A549 (cell line): ENCODE measurements at regions not wholly inside any gene's neighbourhood (a gene's known extent, or its start where the extent isn't known, plus 50 kb on each side); places are given as distances from the start of the nearest gene placed in this dataset.

Experiments used
- ATAC-seq, 2 experiments: fragments of 200-7000 bp in 1 of 2; fragments of >200 bp in 1 of 2; cut with Nextera tagmentation in 1 of 2; cut with Tn5 transposase in 1 of 2; 3 replicates each; pipeline versions ENCODE4 v1.8.0 to v1.9.1; 2018 to 2020; ENCODE audit warnings: mild to moderate bottlenecking in 1 of 2, moderate library complexity in 1 of 2
- CTCF ChIA-PET: fragments of 300-600 bp; sonication (Branson Sonifier 250); formaldehyde crosslinking; extraction: SDS; loops from one replicate; lab custom pipeline; 2021; ENCODE audit warnings: antibody characterized with exemption, inconsistent platforms; lab: Yijun Ruan, JAX
- POLR2A ChIA-PET: fragments of 350-600 bp; formaldehyde crosslinking; extraction: SDS; loops from one replicate; lab custom pipeline; 2021; ENCODE audit warnings: antibody characterized with exemption, inconsistent platforms; lab: Yijun Ruan, JAX
- DNase-seq, 2 experiments: peaks; one replicate each; pipeline versions ENCODE4 v3.0.0 to v3.0.0-alpha.2; 2011 to 2016; ENCODE audit warnings: low read depth in 1 of 2, low spot score in 1 of 2
- FAIRE-seq: peaks from 2 replicates; lab custom pipeline; 2011; peaks lifted over from hg19 to GRCh38; lab: Jason Lieb, UNC
- H3K27ac ChIP-seq, 2 experiments: fragments of >200 bp; sonication (Bioruptor Twin); formaldehyde crosslinking; 3 replicates each; pipeline ENCODE4 v1.5.1; 2016 to 2017
- H3K4me1 ChIP-seq: fragments of >200 bp; sonication (Bioruptor Twin); formaldehyde crosslinking; 3 replicates; pipeline ENCODE4 v1.6.1; 2016
- H3K4me2 ChIP-seq: fragments of >200 bp; sonication (Bioruptor Twin); formaldehyde crosslinking; 3 replicates; pipeline ENCODE4 v1.6.1; 2016
- H3K4me3 ChIP-seq: fragments of >200 bp; sonication (Bioruptor Twin); formaldehyde crosslinking; 3 replicates; pipeline ENCODE4 v1.5.1; 2016
- H3K9me3 ChIP-seq: fragments of >200 bp; sonication (Bioruptor Twin); formaldehyde crosslinking; 3 replicates; pipeline ENCODE4 v1.6.1; 2016
- BHLHE40 ChIP-seq: IDR thresholded peaks from 2 replicates; pipeline ENCODE4 v1.6.1; 2012; ENCODE audit warnings: low read depth, low read length, inconsistent platforms
- CEBPB ChIP-seq, 2 experiments: fragments of >200 bp in 1 of 2; sonication (Bioruptor Twin) in 1 of 2; formaldehyde crosslinking in 1 of 2; IDR thresholded peaks; 2 replicates each; pipeline ENCODE4 v1.6.1; 2012 to 2016
- CHD2 ChIP-seq: fragments of 150-350 bp; IDR thresholded peaks from 2 replicates; pipeline ENCODE4 v1.6.1; 2014; ENCODE audit warnings: low read length; ENCODE audit not compliant: partially characterized antibody
- EP300 ChIP-seq, 2 experiments: fragments of >200 bp; sonication (Bioruptor Twin); formaldehyde crosslinking; IDR thresholded peaks; 2 replicates in 1 of 2; 3 replicates in 1 of 2; pipeline ENCODE4 v1.6.1; 2016 to 2017
- FOSB ChIP-seq: fragments of 250-450 bp; sonication (Bioruptor Pico); IDR thresholded peaks from 2 replicates; pipeline ENCODE4 v1.5.0; 2020; ENCODE audit warnings: mild to moderate bottlenecking, moderate library complexity
- FOXS1 ChIP-seq: fragments of 250-450 bp; sonication (Bioruptor Pico); IDR thresholded peaks from 2 replicates; pipeline ENCODE4 v1.5.0; 2020; ENCODE audit warnings: mild to moderate bottlenecking, moderate library complexity
- HEYL ChIP-seq: fragments of 250-450 bp; sonication (Bioruptor Pico); IDR thresholded peaks from 2 replicates; pipeline ENCODE4 v1.8.0; 2021; ENCODE audit warnings: mild to moderate bottlenecking, moderate library complexity
- HOXB5 ChIP-seq: fragments of 250-450 bp; sonication (Bioruptor Pico); IDR thresholded peaks from 2 replicates; pipeline ENCODE4 v1.5.0; 2020; ENCODE audit warnings: mild to moderate bottlenecking, moderate library complexity
- JUNB ChIP-seq: fragments of >200 bp; sonication (Bioruptor Twin); formaldehyde crosslinking; IDR thresholded peaks from 2 replicates; pipeline ENCODE4 v1.6.1; 2016
- KDM1A ChIP-seq: fragments of 200-600 bp; sonication (generic); IDR thresholded peaks from 2 replicates; pipeline ENCODE4 v1.6.1; 2016; ENCODE audit warnings: low read depth, mild to moderate bottlenecking
- MAZ ChIP-seq: fragments of 150-350 bp; IDR thresholded peaks from 2 replicates; pipeline ENCODE4 v1.6.1; 2014; ENCODE audit warnings: antibody characterized with exemption, low read depth, low read length, borderline replicate concordance
- NFE2L2 ChIP-seq: fragments of 150-350 bp; conservative IDR thresholded peaks from 2 replicates; pipeline ENCODE4 v1.6.1; 2014; ENCODE audit warnings: low read length
- NPAS2 ChIP-seq: fragments of 250-450 bp; sonication (Bioruptor Pico); IDR thresholded peaks from 2 replicates; pipeline ENCODE4 v1.8.0; 2022; ENCODE audit warnings: mild to moderate bottlenecking, moderate library complexity, borderline replicate concordance
- NR3C1 ChIP-seq: fragments of >200 bp; sonication (Bioruptor Twin); formaldehyde crosslinking; IDR thresholded peaks from 3 replicates; pipeline ENCODE4 v1.6.1; 2017
- PHF8 ChIP-seq: fragments of 200-600 bp; sonication (generic); IDR thresholded peaks from 2 replicates; pipeline ENCODE4 v1.6.1; 2016; ENCODE audit warnings: low read depth, mild to moderate bottlenecking, antibody characterized with exemption, moderate library complexity, borderline replicate concordance
- POLR2AphosphoS2 ChIP-seq: conservative IDR thresholded peaks from 2 replicates; pipeline ENCODE4 v1.6.1; 2012; ENCODE audit warnings: low read length, improper control_type of control experiment, inconsistent platforms
- RARB ChIP-seq: fragments of 250-450 bp; sonication (Bioruptor Pico); IDR thresholded peaks from 2 replicates; pipeline ENCODE4 v1.8.0; 2021; ENCODE audit warnings: mild to moderate bottlenecking, moderate library complexity
- RFX5 ChIP-seq: fragments of 450-650 bp; IDR thresholded peaks from 2 replicates; pipeline ENCODE4 v1.7.1; 2014; ENCODE audit warnings: antibody characterized with exemption, mild to moderate bottlenecking, moderate library complexity
- TFCP2L1 ChIP-seq: fragments of 250-450 bp; sonication (Bioruptor Pico); IDR thresholded peaks from 2 replicates; pipeline ENCODE4 v1.5.0; 2021; ENCODE audit warnings: mild to moderate bottlenecking
- ZC3H11A ChIP-seq: fragments of 450-650 bp; IDR thresholded peaks from 2 replicates; pipeline ENCODE4 v1.6.1; 2014; ENCODE audit warnings: antibody characterized with exemption, mild to moderate bottlenecking
- ZFP36 ChIP-seq: fragments of 450-650 bp; IDR thresholded peaks from 2 replicates; pipeline ENCODE4 v1.6.1; 2014; ENCODE audit warnings: borderline replicate concordance; ENCODE audit not compliant: partially characterized antibody
- WGBS: methylation state at CpG from one replicate; pipeline ENCODE4 v1.1.6; 2017; ENCODE audit errors: missing lambda C conversion rate; 5-methylcytosine and 5-hydroxymethylcytosine counted together
- TF ChIP-seq, protein P1 (sequence below): IDR thresholded peaks from 2 replicates; pipeline ENCODE4 v1.6.1; 2012
- TF ChIP-seq, protein P2 (sequence below): fragments of 250-450 bp; sonication (Bioruptor Pico); IDR thresholded peaks from 2 replicates; pipeline ENCODE4 v1.5.0; 2020; ENCODE audit warnings: low read depth, mild to moderate bottlenecking, moderate library complexity
- TF ChIP-seq, protein P3 (sequence below): fragments of 200-600 bp; sonication (generic); IDR thresholded peaks from 2 replicates; pipeline ENCODE4 v1.6.1; 2016; ENCODE audit warnings: antibody characterized with exemption, mild to moderate bottlenecking, moderate library complexity
- TF ChIP-seq, protein P4 (sequence below): fragments of >200 bp; sonication (Bioruptor Twin); formaldehyde crosslinking; IDR thresholded peaks from 3 replicates; pipeline ENCODE4 v1.5.1; 2016
- TF ChIP-seq, protein P5 (sequence below): fragments of >200 bp; sonication (Bioruptor Twin); formaldehyde crosslinking; IDR thresholded peaks from 3 replicates; pipeline ENCODE4 v1.6.1; 2016

DNA sequence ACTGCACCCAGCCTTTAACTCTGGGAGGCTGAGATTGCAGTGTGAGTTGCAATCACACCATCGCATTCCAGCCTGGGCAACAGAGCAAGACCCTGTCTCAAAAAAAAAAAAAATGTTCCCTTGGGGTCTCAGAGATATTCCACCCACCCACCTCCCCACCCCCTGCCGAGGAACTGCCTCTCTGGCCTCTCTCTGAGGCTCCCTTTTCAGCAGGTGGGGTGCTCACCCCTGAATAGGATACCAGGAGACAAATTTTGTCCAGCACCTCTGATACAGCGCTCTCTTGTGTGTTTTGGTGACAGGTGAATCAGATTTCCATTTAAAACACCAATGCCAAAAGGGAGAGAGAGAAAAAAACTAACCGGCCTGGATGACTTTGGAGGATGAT lies 92.6 kb upstream of the KIF5B start:
- no peaks in the 10 kb centered on the region for H3K9me3 ChIP-seq
- ChIA-PET POLR2A (interaction anchor here (2.0 kb wide), 1 partner anchor 93 kb away, joined by 5 read pairs; the partner anchor contains the start of gene KIF5B), CTCF (interaction anchor here (1.2 kb wide), 1 partner anchor 18 kb away, joined by 3 read pairs; no protein-coding TSS in a partner anchor)
- FAIRE-seq (no peak), ATAC-seq (peak in 1 of 2 experiments; percentile 15; a peak in 1 of 6 replicates), DNase-seq (no peak)
- TF ChIP-seq CHD2: no peak
- no peak for TF ChIP-seq RFX5
- TF ChIP-seq ZFP36: no peak
- no peak for TF ChIP-seq HOXB5 (CRISPR knock-in tag)
- no peak for TF ChIP-seq HEYL (CRISPR knock-in tag)
- TF ChIP-seq, protein P1, sequence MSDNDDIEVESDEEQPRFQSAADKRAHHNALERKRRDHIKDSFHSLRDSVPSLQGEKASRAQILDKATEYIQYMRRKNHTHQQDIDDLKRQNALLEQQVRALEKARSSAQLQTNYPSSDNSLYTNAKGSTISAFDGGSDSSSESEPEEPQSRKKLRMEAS: no peak
- no peak for TF ChIP-seq MAZ
- TF ChIP-seq PHF8: no peak
- no peak for TF ChIP-seq POLR2AphosphoS2
- TF ChIP-seq NFE2L2: no peak
- TF ChIP-seq CEBPB (IDR thresholded peaks at IDR 0.05): no peak
- TF ChIP-seq JUNB: no peak
- no peak for TF ChIP-seq KDM1A
- no peak for TF ChIP-seq NR3C1
- TF ChIP-seq, protein P2, sequence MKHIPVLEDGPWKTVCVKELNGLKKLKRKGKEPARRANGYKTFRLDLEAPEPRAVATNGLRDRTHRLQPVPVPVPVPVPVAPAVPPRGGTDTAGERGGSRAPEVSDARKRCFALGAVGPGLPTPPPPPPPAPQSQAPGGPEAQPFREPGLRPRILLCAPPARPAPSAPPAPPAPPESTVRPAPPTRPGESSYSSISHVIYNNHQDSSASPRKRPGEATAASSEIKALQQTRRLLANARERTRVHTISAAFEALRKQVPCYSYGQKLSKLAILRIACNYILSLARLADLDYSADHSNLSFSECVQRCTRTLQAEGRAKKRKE (CRISPR knock-in tag): no peak
- TF ChIP-seq NPAS2: no peak
- TF ChIP-seq BHLHE40: no peak
- TF ChIP-seq, protein P3, sequence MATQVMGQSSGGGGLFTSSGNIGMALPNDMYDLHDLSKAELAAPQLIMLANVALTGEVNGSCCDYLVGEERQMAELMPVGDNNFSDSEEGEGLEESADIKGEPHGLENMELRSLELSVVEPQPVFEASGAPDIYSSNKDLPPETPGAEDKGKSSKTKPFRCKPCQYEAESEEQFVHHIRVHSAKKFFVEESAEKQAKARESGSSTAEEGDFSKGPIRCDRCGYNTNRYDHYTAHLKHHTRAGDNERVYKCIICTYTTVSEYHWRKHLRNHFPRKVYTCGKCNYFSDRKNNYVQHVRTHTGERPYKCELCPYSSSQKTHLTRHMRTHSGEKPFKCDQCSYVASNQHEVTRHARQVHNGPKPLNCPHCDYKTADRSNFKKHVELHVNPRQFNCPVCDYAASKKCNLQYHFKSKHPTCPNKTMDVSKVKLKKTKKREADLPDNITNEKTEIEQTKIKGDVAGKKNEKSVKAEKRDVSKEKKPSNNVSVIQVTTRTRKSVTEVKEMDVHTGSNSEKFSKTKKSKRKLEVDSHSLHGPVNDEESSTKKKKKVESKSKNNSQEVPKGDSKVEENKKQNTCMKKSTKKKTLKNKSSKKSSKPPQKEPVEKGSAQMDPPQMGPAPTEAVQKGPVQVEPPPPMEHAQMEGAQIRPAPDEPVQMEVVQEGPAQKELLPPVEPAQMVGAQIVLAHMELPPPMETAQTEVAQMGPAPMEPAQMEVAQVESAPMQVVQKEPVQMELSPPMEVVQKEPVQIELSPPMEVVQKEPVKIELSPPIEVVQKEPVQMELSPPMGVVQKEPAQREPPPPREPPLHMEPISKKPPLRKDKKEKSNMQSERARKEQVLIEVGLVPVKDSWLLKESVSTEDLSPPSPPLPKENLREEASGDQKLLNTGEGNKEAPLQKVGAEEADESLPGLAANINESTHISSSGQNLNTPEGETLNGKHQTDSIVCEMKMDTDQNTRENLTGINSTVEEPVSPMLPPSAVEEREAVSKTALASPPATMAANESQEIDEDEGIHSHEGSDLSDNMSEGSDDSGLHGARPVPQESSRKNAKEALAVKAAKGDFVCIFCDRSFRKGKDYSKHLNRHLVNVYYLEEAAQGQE: no peak
- peaks cover 10% of the 10 kb centered on the region; the same call in 2 of the 3 replicates for H3K4me1 ChIP-seq
- WGBS: 80% methylated on average over 3 of the region's 4 CpGs
- peak overlapping the region in 1 of 2 experiments; percentile 18; a peak in 1 of 6 replicates for H3K27ac ChIP-seq
- no peak overlapping the region for H3K4me2 ChIP-seq
- H3K4me3 ChIP-seq: no peak overlapping the region

DNA sequence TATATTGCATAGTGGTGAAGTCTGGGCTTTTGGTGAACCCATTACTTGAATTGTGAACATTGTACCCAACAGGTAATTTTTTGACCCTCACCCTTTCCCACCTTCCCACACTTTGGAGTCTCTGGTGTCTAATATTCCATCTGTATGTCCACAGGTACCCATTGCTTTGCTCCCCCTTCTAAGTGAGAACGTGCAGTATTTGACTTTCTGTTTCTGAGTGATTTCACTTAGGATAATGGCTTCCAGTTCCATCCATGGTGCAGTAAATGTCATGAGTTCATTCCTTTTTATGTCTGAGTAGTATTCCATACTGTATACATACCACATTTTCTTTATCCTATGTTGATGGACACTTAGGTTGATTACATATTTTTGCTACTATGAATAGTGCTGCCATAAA lies 91.5 kb upstream of the KIF5B start:
- POLR2A ChIA-PET: interaction anchor here (0.7 kb wide), 1 partner anchor 207 kb away, joined by 6 read pairs; no protein-coding TSS in a partner anchor

DNA sequence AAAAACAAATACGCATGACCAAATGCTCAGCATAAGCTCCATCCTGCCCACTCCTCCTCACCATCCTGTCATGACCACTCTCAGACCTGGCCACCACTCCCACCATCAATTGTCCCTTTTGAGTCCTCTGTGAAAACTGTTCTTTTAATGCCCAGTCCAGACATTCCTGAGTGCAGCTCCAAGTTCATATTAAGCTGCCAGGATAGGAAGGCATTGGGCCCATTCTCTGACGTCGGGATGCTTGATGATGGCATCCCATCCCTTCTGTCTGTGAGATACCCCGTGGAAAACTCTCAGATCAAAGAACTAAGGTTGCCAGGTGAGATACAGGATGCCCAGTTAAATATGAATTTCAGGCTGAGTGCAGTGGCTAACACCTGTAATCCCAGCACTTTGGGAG lies 89.9 kb upstream of the KIF5B start:
- POLR2A ChIA-PET: no interaction called here
- FAIRE-seq (no peak), DNase-seq (no peak), ATAC-seq (no peak)
- no peak overlapping the region for H3K4me2 ChIP-seq
- no peak overlapping the region for H3K27ac ChIP-seq
- TF ChIP-seq FOSB (CRISPR knock-in tag) (no peak), KDM1A (no peak), ZC3H11A (no peak), FOXS1 (CRISPR knock-in tag) (no peak)
- TF ChIP-seq, protein P4, sequence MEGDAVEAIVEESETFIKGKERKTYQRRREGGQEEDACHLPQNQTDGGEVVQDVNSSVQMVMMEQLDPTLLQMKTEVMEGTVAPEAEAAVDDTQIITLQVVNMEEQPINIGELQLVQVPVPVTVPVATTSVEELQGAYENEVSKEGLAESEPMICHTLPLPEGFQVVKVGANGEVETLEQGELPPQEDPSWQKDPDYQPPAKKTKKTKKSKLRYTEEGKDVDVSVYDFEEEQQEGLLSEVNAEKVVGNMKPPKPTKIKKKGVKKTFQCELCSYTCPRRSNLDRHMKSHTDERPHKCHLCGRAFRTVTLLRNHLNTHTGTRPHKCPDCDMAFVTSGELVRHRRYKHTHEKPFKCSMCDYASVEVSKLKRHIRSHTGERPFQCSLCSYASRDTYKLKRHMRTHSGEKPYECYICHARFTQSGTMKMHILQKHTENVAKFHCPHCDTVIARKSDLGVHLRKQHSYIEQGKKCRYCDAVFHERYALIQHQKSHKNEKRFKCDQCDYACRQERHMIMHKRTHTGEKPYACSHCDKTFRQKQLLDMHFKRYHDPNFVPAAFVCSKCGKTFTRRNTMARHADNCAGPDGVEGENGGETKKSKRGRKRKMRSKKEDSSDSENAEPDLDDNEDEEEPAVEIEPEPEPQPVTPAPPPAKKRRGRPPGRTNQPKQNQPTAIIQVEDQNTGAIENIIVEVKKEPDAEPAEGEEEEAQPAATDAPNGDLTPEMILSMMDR: no peak
- TF ChIP-seq, protein P5, sequence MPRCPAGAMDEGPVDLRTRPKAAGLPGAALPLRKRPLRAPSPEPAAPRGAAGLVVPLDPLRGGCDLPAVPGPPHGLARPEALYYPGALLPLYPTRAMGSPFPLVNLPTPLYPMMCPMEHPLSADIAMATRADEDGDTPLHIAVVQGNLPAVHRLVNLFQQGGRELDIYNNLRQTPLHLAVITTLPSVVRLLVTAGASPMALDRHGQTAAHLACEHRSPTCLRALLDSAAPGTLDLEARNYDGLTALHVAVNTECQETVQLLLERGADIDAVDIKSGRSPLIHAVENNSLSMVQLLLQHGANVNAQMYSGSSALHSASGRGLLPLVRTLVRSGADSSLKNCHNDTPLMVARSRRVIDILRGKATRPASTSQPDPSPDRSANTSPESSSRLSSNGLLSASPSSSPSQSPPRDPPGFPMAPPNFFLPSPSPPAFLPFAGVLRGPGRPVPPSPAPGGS: no peak
- H3K9me3 ChIP-seq: no peaks in the 10 kb centered on the region
- H3K4me1 ChIP-seq: peaks cover 10% of the 10 kb centered on the region; the same call in 2 of the 3 replicates
- CTCF ChIA-PET: interaction anchor here (1.1 kb wide), 1 partner anchor 45 kb away, joined by 3 read pairs; no protein-coding TSS in a partner anchor
- WGBS: 88% methylated on average over 4 of the region's 4 CpGs
- no peak overlapping the region for H3K4me3 ChIP-seq

More for the DNA sequence above, 91.5 kb upstream of the KIF5B start:
- H3K27ac ChIP-seq: no peak overlapping the region
- TF ChIP-seq TFCP2L1 (CRISPR knock-in tag): no peak
- no peak for TF ChIP-seq EP300 (IDR thresholded peaks at IDR 0.05)
- TF ChIP-seq RARB (CRISPR knock-in tag): no peak
- CTCF ChIA-PET: no interaction called here
- no peak overlapping the region for H3K4me2 ChIP-seq
- 23% methylated on average over 1 of the region's 1 CpG for WGBS
- no peaks in the 10 kb centered on the region for H3K9me3 ChIP-seq
- ATAC-seq (no peak), DNase-seq (no peak), FAIRE-seq (no peak)
- peaks cover 10% of the 10 kb centered on the region; the same call in 2 of the 3 replicates for H3K4me1 ChIP-seq
- H3K4me3 ChIP-seq: no peak overlapping the region
